K562 (cell line): ENCODE measurements at regions not wholly inside any gene's neighbourhood (a gene's known extent, or its start where the extent isn't known, plus 50 kb on each side); places are given as distances from the start of the nearest gene placed in this dataset.

Experiments
- AFF1 ChIP-seq, 2 experiments: fragments of 450-650 bp; IDR thresholded peaks; 2 replicates each; pipeline ENCODE4 v1.6.1; 2018; ENCODE audit warnings: mild to moderate bottlenecking in 2 of 2, low read depth in 1 of 2; ENCODE audit not compliant: partially characterized antibody in 2 of 2
- ATF4 ChIP-seq: fragments of 450-650 bp; formaldehyde crosslinking; IDR thresholded peaks from 2 replicates; pipeline ENCODE4 v1.4.0; 2022; ENCODE audit warnings: mild to moderate bottlenecking, moderate library complexity
- CBX8 ChIP-seq: fragments of 200-600 bp; sonication (generic); IDR thresholded peaks from 2 replicates; pipeline ENCODE4 v1.6.1; 2012; ENCODE audit warnings: borderline replicate concordance, mixed run types, low read depth, mild to moderate bottlenecking, moderate library complexity, mixed read lengths, low read length, control low read depth, inconsistent platforms; ENCODE audit not compliant: poor library complexity, severe bottlenecking; ENCODE audit errors: extremely low read depth
- ESRRA ChIP-seq: fragments of 450-650 bp; IDR thresholded peaks from 2 replicates; pipeline ENCODE4 v1.6.1; 2014; ENCODE audit warnings: low read depth, mild to moderate bottlenecking, moderate library complexity, borderline replicate concordance
- FOXA3 ChIP-seq, 2 experiments: fragments of 450-650 bp in 1 of 2; sonication (generic) in 1 of 2; formaldehyde crosslinking; IDR thresholded peaks in 1 of 2; conservative IDR thresholded peaks in 1 of 2; 2 replicates each; pipeline versions ENCODE4 v1.4.0 to v1.8.0; 2020 to 2022; ENCODE audit warnings: mild to moderate bottlenecking in 2 of 2, missing genetic modification reagents in 1 of 2
- HDAC6 ChIP-seq: IDR thresholded peaks from 2 replicates; pipeline ENCODE4 v1.6.1; 2012; ENCODE audit warnings: low read depth, mild to moderate bottlenecking, control low read depth, inconsistent platforms, low read length, moderate library complexity
- KLF16 ChIP-seq: IDR thresholded peaks from 2 replicates; pipeline ENCODE4 v1.6.1; 2016; ENCODE audit warnings: antibody characterized with exemption
- PRMT5 ChIP-seq: sonication (generic); formaldehyde crosslinking; IDR thresholded peaks from 2 replicates; pipeline ENCODE4 v1.5.0; 2020; ENCODE audit warnings: missing genetic modification reagents
- PYGO2 ChIP-seq: fragments of 450-650 bp; IDR thresholded peaks from 2 replicates; pipeline ENCODE4 v1.6.1; 2016; ENCODE audit warnings: mild to moderate bottlenecking, missing genetic modification characterization, moderate library complexity, missing compliant biosample characterization
- RBBP5 ChIP-seq: fragments of 200-600 bp; sonication (generic); IDR thresholded peaks from 2 replicates; pipeline ENCODE4 v1.6.1; 2012; ENCODE audit warnings: borderline replicate concordance, mild to moderate bottlenecking, low read length, control low read depth, inconsistent platforms; ENCODE audit not compliant: insufficient read depth, poor library complexity, severe bottlenecking
- RBM34 ChIP-seq: fragments of 200-400 bp; formaldehyde crosslinking; IDR thresholded peaks from 2 replicates; pipeline ENCODE4 v1.6.1; 2018; ENCODE audit warnings: low read length, borderline replicate concordance; ENCODE audit not compliant: insufficient read depth
- RHOXF2B ChIP-seq: fragments of 250-450 bp; sonication (Bioruptor Pico); conservative IDR thresholded peaks from 2 replicates; pipeline ENCODE4 v1.5.1; 2021
- SMAD4 ChIP-seq: fragments of 250-450 bp; sonication (Bioruptor Pico); conservative IDR thresholded peaks from 2 replicates; pipeline ENCODE4 v1.8.0; 2021; ENCODE audit warnings: inconsistent platforms, mild to moderate bottlenecking, moderate library complexity
- TAF15 ChIP-seq: fragments of 200-400 bp; formaldehyde crosslinking; IDR thresholded peaks from 2 replicates; pipeline ENCODE4 v1.6.1; 2017; ENCODE audit warnings: mild to moderate bottlenecking, low read depth, low read length, moderate library complexity
- TFAP4 ChIP-seq: sonication (generic); formaldehyde crosslinking; IDR thresholded peaks from 2 replicates; pipeline ENCODE4 v1.8.0; 2022; ENCODE audit warnings: missing genetic modification reagents, mild to moderate bottlenecking, moderate library complexity, borderline replicate concordance
- UBTF ChIP-seq, 2 experiments: IDR thresholded peaks; 2 replicates each; pipeline ENCODE4 v1.6.1; 2012; ENCODE audit warnings: improper control_type of control experiment in 2 of 2, low read depth in 2 of 2, low read length in 2 of 2, borderline replicate concordance in 1 of 2
- ZNF232 ChIP-seq: sonication (generic); formaldehyde crosslinking; IDR thresholded peaks from 2 replicates; pipeline ENCODE4 v1.8.0; 2022; ENCODE audit warnings: mild to moderate bottlenecking, missing genetic modification reagents
- ZSCAN29 ChIP-seq: fragments of 450-650 bp; IDR thresholded peaks from 2 replicates; pipeline ENCODE4 v1.6.1; 2017

- TF ChIP-seq SMAD4 (peak; percentile 57; the same call in 1 of the 2 replicates), RBBP5 (no peak), TFAP4 (CRISPR knock-in tag) (peak; percentile 85; the same call in 1 of the 2 replicates), RBM34 (no peak), HDAC6 (no peak), FOXA3 (CRISPR knock-in tag; conservative IDR thresholded peaks at IDR 0.05 in 1 of 2, IDR thresholded peaks at IDR 0.05 in 1 of 2) (no peak), PRMT5 (CRISPR knock-in tag) (peak; percentile 88), ZNF232 (CRISPR knock-in tag) (peak; percentile 32; the same call in 1 of the 2 replicates), CBX8 (no peak), KLF16 (no peak), RHOXF2B (CRISPR knock-in tag) (no peak), AFF1 (IDR thresholded peaks at IDR 0.05; ENCODE audit: low read depth in 1 of 2, partially characterized antibody in 2 of 2) (peak in 1 of 2 experiments; percentile 84), ZSCAN29 (no peak), ATF4 (CRISPR knock-in tag) (no peak), ESRRA (peak; percentile 48; the same call in 1 of the 2 replicates), PYGO2 (tag) (no peak), UBTF (IDR thresholded peaks at IDR 0.05; ENCODE audit: borderline replicate concordance in 1 of 2, low read depth in 2 of 2, low read length in 2 of 2) (peak; percentile 36 to 70; a peak in 2 of 4 replicates), TAF15 (no peak)
These were observed 75.5 kb downstream of the NAV1 start (continued) for GRCh38 chr1:201614262-201615015.
